BJ (cell line): ENCODE measurements at regions not wholly inside any gene's neighbourhood (a gene's known extent, or its start where the extent isn't known, plus 50 kb on each side); places are given as distances from the start of the nearest gene placed in this dataset.
"Not testable (repeated sequence)": the region's sequence is repeated elsewhere in the genome, so short reads cannot be mapped to it uniquely, and the experiment has no call there.

Experiments used
- CTCF ChIA-PET: fragments of 350-600 bp; formaldehyde crosslinking; extraction: SDS; loops from one replicate; lab custom pipeline; 2021; ENCODE audit warnings: antibody characterized with exemption, inconsistent platforms; lab: Yijun Ruan, JAX
- POLR2A ChIA-PET: fragments of 300-600 bp; sonication (Branson Sonifier 250); formaldehyde crosslinking; extraction: SDS; loops from one replicate; lab custom pipeline; 2021; ENCODE audit warnings: antibody characterized with exemption; lab: Charles Lee
- DNase-seq: peaks from one replicate; pipeline ENCODE4 v3.0.0-alpha.2; 2011; ENCODE audit warnings: low read depth
- H3K27me3 ChIP-seq: 2 replicates; pipeline ENCODE4 v1.6.0; 2011; ENCODE audit warnings: low read length; ENCODE audit not compliant: control insufficient read depth, insufficient read depth
- H3K36me3 ChIP-seq: 2 replicates; pipeline ENCODE4 v1.5.1; 2011; ENCODE audit warnings: low read length; ENCODE audit not compliant: control insufficient read depth, insufficient read depth
- H3K4me3 ChIP-seq: 2 replicates; pipeline ENCODE4 v1.5.1; 2011; ENCODE audit warnings: low read depth, mild to moderate bottlenecking, control low read depth, low read length
- CTCF ChIP-seq: IDR thresholded peaks from 2 replicates; pipeline ENCODE4 v1.5.1; 2011; ENCODE audit warnings: low read depth, mild to moderate bottlenecking, control low read depth, inconsistent platforms, low read length, moderate library complexity; ENCODE audit not compliant: insufficient read depth

GRCh38 chr17:22128171-22128570, 435.8 kb downstream of the KCNJ18 start:
- ChIA-PET CTCF (no interaction called here), POLR2A (no interaction called here)
- DNase-seq: no peak
- Histone ChIP-seq H3K27me3 (no peaks in the 10 kb centered on the region), H3K4me3 (no peak overlapping the region), H3K36me3 (no peaks in the 10 kb centered on the region)
- TF ChIP-seq CTCF: no peak

DNA sequence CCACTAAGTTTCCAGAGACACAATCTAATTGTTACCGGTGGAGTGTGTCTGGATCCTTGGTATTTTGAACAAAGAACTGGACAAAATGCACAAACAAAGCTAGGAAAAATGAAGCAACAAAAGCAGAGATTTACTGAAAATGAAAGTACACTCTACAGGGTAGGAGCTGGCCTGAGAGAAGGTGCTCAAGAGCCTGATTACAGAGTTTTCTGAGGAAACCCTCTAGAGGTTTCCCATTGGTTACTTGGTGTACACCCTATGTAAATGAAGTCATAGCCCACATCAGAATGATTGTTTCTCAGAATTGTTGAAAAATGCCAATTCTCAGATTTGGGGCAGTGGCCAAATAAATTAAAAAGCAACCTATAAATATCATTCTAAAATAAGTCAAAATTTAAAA, 436.4 kb downstream of the KCNJ18 start:
- CTCF ChIA-PET: no interaction called here
- no peak for TF ChIP-seq CTCF
- Histone ChIP-seq H3K27me3 (no peaks in the 10 kb centered on the region), H3K4me3 (no peak overlapping the region), H3K36me3 (no peaks in the 10 kb centered on the region)
- no peak for DNase-seq
- POLR2A ChIA-PET: no interaction called here

DNA sequence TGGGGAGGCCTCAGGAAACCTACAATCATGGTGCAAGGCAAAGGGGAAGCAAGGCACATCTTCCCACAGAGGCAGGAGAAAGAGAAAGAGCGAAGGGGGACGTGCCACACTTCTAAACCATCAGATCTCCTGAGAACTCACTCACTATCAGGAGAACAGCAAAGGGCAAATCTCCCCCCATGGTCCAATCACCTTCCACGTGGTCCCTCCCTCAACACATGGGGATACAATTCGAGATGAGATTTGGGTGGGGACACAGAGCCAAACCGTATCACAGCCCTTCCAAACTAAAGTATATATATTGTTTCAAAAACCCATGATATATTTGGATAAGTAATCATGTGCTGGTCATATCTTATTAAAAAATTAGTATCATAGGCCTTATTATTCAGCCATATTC, 437.6 kb downstream of the KCNJ18 start:
- H3K36me3 ChIP-seq, H3K27me3 ChIP-seq, POLR2A ChIA-PET, CTCF ChIA-PET, DNase-seq, H3K4me3 ChIP-seq: not testable (repeated sequence)

DNA sequence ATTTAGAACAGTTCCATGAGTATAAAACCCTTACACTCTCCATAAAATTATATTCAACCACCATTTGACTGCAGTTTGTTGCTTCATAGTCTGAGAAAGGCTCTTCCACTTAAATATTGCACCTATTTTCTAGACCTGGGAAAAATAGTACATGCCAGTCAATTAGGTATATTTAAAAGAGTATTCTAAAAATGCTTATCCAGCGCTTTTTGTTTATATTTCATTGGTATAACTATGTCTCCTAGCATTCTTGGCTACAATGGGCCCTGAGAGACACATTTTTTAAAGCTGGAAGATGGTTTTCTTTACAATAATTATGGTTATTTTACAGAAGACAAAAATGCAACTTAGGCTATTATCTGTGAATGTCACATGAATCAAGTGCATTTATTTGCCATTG, 439.4 kb downstream of the KCNJ18 start:
- Histone ChIP-seq H3K36me3 (no peaks in the 10 kb centered on the region), H3K4me3 (no peak overlapping the region), H3K27me3 (no peaks in the 10 kb centered on the region)
- DNase-seq: no peak
- no peak for TF ChIP-seq CTCF
- POLR2A ChIA-PET: no interaction called here
- CTCF ChIA-PET: no interaction called here

DNA sequence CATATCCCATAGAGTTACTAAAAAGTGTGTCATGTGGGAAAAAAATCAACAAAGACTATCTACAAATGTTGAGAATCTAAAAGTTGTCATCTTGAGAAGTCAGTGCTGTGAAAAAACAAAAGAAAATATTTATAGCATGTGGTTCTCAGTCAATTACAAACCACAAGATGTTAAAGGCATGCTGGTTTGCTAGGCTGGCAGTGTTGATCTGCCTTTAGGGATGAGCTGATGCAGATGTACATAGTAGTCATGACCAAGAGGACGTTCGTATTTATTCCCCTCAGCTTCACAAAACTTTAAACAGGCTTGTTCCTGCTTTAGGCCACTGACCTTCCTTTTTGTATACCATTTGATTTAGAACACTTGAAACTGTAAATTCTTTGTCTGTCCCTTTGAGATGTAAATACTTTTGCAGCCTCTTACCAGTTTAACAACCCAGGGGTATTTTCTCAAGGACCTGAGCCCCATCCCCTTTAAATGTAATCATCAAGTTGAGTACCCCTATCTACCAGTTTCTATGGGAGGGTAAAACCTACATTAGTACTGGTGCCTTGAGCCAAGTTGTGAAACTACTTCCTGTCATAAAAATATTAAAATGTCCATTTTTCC, 446.6 kb downstream of the KCNJ18 start:
- no peak for DNase-seq

More for the DNA sequence above, 446.6 kb downstream of the KCNJ18 start:
- no peaks in the 10 kb centered on the region for H3K36me3 ChIP-seq
- no peak overlapping the region for H3K4me3 ChIP-seq
- no peak for TF ChIP-seq CTCF
- ChIA-PET POLR2A (no interaction called here), CTCF (no interaction called here)
- no peaks in the 10 kb centered on the region for H3K27me3 ChIP-seq
